CD4-positive, alpha-beta T cell (primary cell): ENCODE measurements at regions not wholly inside any gene's neighbourhood (a gene's known extent, or its start where the extent isn't known, plus 50 kb on each side); places are given as distances from the start of the nearest gene placed in this dataset.

Source experiments
- ATAC-seq: fragments of 200-7000 bp; cut with Tn5 transposase; one replicate; pipeline ENCODE4 v1.10.0; 2022; ENCODE audit warnings: mild to moderate bottlenecking; ENCODE audit not compliant: poor library complexity
- CTCF ChIA-PET: fragments of 350-600 bp; sonication (Branson Sonifier 250); formaldehyde crosslinking; loops from one replicate; lab custom pipeline; 2021; ENCODE audit warnings: antibody characterized with exemption, inconsistent platforms; lab: Charles Lee
- POLR2A ChIA-PET: fragments of 350-600 bp; sonication (Branson Sonifier 250); formaldehyde crosslinking; loops from one replicate; lab custom pipeline; 2021; ENCODE audit warnings: antibody characterized with exemption, inconsistent platforms; lab: Charles Lee
- DNase-seq, 14 experiments: peaks; one replicate each; pipeline ENCODE4 v3.0.0-alpha.2; 2013 to 2020; ENCODE audit warnings: mixed read lengths in 2 of 14
- H3K27ac ChIP-seq, 2 donors: one replicate each; pipeline versions ENCODE4 v1.5.1 to v1.7.0; 2013; ENCODE audit warnings: low read length in 2 of 2, low read depth in 1 of 2, mild to moderate bottlenecking in 1 of 2
- H3K27me3 ChIP-seq, 2 experiments: 1 replicate in 1 of 2; 2 replicates in 1 of 2; pipeline versions ENCODE4 v1.6.1 to v1.7.0; 2013; ENCODE audit warnings: low read length in 2 of 2, control low read depth in 1 of 2, mild to moderate bottlenecking in 1 of 2, moderate library complexity in 1 of 2; ENCODE audit not compliant: insufficient read depth in 2 of 2, control insufficient read depth in 1 of 2
- H3K36me3 ChIP-seq: one replicate; pipeline ENCODE4 v1.6.1; 2013; ENCODE audit warnings: low read length, control low read depth; ENCODE audit not compliant: insufficient read depth
- H3K4me1 ChIP-seq: one replicate; pipeline ENCODE4 v1.6.1; 2013; ENCODE audit warnings: low read length, control low read depth; ENCODE audit not compliant: insufficient read depth
- H3K4me3 ChIP-seq: one replicate; pipeline ENCODE4 v1.5.1; 2013; ENCODE audit warnings: mild to moderate bottlenecking, low read length, moderate library complexity
- H3K9me3 ChIP-seq, 2 experiments: 1 replicate in 1 of 2; 2 replicates in 1 of 2; pipeline versions ENCODE4 v1.6.1 to v1.7.0; 2013; ENCODE audit warnings: low read length in 2 of 2, mild to moderate bottlenecking in 2 of 2, control low read depth in 1 of 2, moderate library complexity in 1 of 2; ENCODE audit not compliant: control insufficient read depth in 1 of 2, insufficient read depth in 1 of 2
- H3K27ac Mint-ChIP-seq: one replicate; pipeline ENCODE4 v1.8.0; 2020; ENCODE audit warnings: mixed read lengths
- H3K27me3 Mint-ChIP-seq: one replicate; pipeline ENCODE4 v1.8.0; 2021; ENCODE audit warnings: mixed read lengths
- H3K36me3 Mint-ChIP-seq: one replicate; pipeline ENCODE4 v1.8.0; 2021; ENCODE audit warnings: low read depth, mixed read lengths
- H3K4me1 Mint-ChIP-seq: one replicate; pipeline ENCODE4 v1.8.0; 2021; ENCODE audit warnings: low read depth, mixed read lengths
- H3K4me3 Mint-ChIP-seq: one replicate; pipeline ENCODE4 v1.8.0; 2020; ENCODE audit warnings: mild to moderate bottlenecking, mixed read lengths
- H3K9me3 Mint-ChIP-seq: one replicate; pipeline ENCODE4 v1.8.0; 2020; ENCODE audit warnings: mixed read lengths
- CTCF ChIP-seq: fragments of 200-600 bp; IDR thresholded peaks from one replicate; pipeline ENCODE4 v1.8.0; 2022; ENCODE audit warnings: antibody characterized with exemption, mild to moderate bottlenecking
- intact Hi-C, 2 experiments: fragments of 100-400 bp; cut with DNase I in 1 of 2; cut with micrococcal nuclease in 1 of 2; formaldehyde crosslinking; loops; one replicate each; pipeline versions ENCODE4 v1.15.1 to v1.9.0; 2023 to 2025; cut with DNase I, micrococcal nuclease

DNA sequence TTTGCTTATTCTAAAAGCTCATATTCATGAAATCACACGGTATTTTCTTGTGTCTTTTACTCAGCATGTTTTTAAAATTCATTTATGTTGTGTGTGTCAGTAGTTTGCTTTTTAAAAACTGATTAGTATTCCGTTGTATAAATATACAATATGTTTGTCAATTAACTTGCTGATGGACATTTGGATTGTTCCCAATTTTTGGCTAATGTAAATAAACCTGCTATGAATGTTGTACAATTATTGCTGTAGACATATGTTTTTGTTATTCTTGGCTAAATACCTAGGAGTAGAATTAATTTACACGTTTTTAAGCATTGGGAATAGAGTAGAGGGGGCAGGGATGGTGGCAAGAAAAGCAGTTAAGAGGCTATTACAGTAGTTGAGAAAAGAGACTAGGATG is 199.5 kb upstream of the CCL2 start:
- peaks cover 36% of the 10 kb centered on the region for H3K27me3 Mint-ChIP-seq
- H3K4me3 ChIP-seq = no peak overlapping the region
- ATAC-seq = no peak

GRCh38 chr17:34059423-34060220 is 195.5 kb upstream of the CCL2 start:
- no peaks in the 10 kb centered on the region for H3K4me1 Mint-ChIP-seq
- H3K27ac Mint-ChIP-seq = no peak overlapping the region
- H3K4me3 Mint-ChIP-seq = no peak overlapping the region
- Histone ChIP-seq H3K27me3 (peaks cover 0 to 7% of the 10 kb centered on the region in 2 experiments), H3K4me1 (no peaks in the 10 kb centered on the region), H3K4me3 (no peak overlapping the region), H3K36me3 (no peaks in the 10 kb centered on the region), H3K27ac (no peak overlapping the region), H3K9me3 (peaks cover 0 to 9% of the 10 kb centered on the region in 2 experiments)
- no peak for ATAC-seq
- peaks cover 2% of the 10 kb centered on the region for H3K9me3 Mint-ChIP-seq
- ChIA-PET POLR2A (no interaction called here), CTCF (no interaction called here)
- no peak for TF ChIP-seq CTCF
- DNase-seq = no peak
- peaks cover 38% of the 10 kb centered on the region for H3K27me3 Mint-ChIP-seq
- intact Hi-C loops = no loop called here
- no peaks in the 10 kb centered on the region for H3K36me3 Mint-ChIP-seq

More for the DNA sequence above, 199.5 kb upstream of the CCL2 start:
- H3K4me1 ChIP-seq = no peaks in the 10 kb centered on the region
- H3K9me3 ChIP-seq = peaks cover 0 to 9% of the 10 kb centered on the region in 2 experiments
- ChIA-PET CTCF (no interaction called here), POLR2A (no interaction called here)
- H3K36me3 ChIP-seq = no peaks in the 10 kb centered on the region
- Mint-ChIP-seq H3K36me3 (no peaks in the 10 kb centered on the region), H3K27ac (no peak overlapping the region), H3K4me1 (no peaks in the 10 kb centered on the region), H3K9me3 (peaks cover 2% of the 10 kb centered on the region), H3K4me3 (no peak overlapping the region)
- H3K27ac ChIP-seq = no peak overlapping the region
- no peak for TF ChIP-seq CTCF
- DNase-seq = no peak
- peaks cover 0 to 7% of the 10 kb centered on the region in 2 experiments for H3K27me3 ChIP-seq
- intact Hi-C loops = no loop called here

- ATAC-seq (no peak), DNase-seq (no peak)
- H3K27me3 ChIP-seq = no peaks in the 10 kb centered on the region
- ChIA-PET POLR2A (no interaction called here), CTCF (no interaction called here)
- intact Hi-C loops = no loop called here
- H3K27ac ChIP-seq = no peak overlapping the region
- H3K4me1 ChIP-seq = no peaks in the 10 kb centered on the region
- Mint-ChIP-seq H3K27ac (no peak overlapping the region), H3K27me3 (peaks cover 8% of the 10 kb centered on the region), H3K9me3 (no peaks in the 10 kb centered on the region), H3K36me3 (no peaks in the 10 kb centered on the region), H3K4me3 (no peak overlapping the region), H3K4me1 (no peaks in the 10 kb centered on the region)
- no peak for TF ChIP-seq CTCF
- no peaks in the 10 kb centered on the region for H3K36me3 ChIP-seq
- no peaks in the 10 kb centered on the region for H3K9me3 ChIP-seq
- no peak overlapping the region for H3K4me3 ChIP-seq
Measured at GRCh38 chr17:34066528-34066927, 188.6 kb upstream of the CCL2 start.
